Endothelial cell of umbilical vein (primary cell): ENCODE measurements at regions not wholly inside any gene's neighbourhood (a gene's known extent, or its start where the extent isn't known, plus 50 kb on each side); places are given as distances from the start of the nearest gene placed in this dataset.

Experiments used
- BruUV-seq: library from RNA; stranded (reverse); fragments of 400-500 nt; replicated peaks from 2 replicates; lab custom pipeline; 2021; lab: Mats Ljungman, UMichigan
- CTCF ChIA-PET: fragments of 300-600, 350-600 bp; sonication (Branson Sonifier 250); formaldehyde crosslinking; loops from one replicate; lab custom pipeline; 2021; ENCODE audit warnings: antibody characterized with exemption, inconsistent platforms; lab: Charles Lee
- POLR2A ChIA-PET: fragments of 300-600, 350-600 bp; sonication (Branson Sonifier 250); formaldehyde crosslinking; loops from one replicate; lab custom pipeline; 2021; ENCODE audit warnings: antibody characterized with exemption, inconsistent platforms; lab: Charles Lee
- DNase-seq: peaks from one replicate; pipeline ENCODE4 v3.0.0-alpha.2; 2011; ENCODE audit warnings: low read depth, low spot score
- FAIRE-seq: peaks from 2 replicates; lab custom pipeline; 2011; peaks lifted over from hg19 to GRCh38; lab: Jason Lieb, UNC
- H2AFZ ChIP-seq: 2 replicates; pipeline ENCODE4 v1.6.0; 2012; ENCODE audit warnings: low read depth, low read length, control low read depth, inconsistent platforms
- H3K27ac ChIP-seq: 2 replicates; pipeline ENCODE4 v1.5.1; 2011; ENCODE audit warnings: low read depth, mild to moderate bottlenecking, control low read depth, low read length, moderate library complexity; ENCODE audit not compliant: insufficient read depth
- H3K27me3 ChIP-seq, 2 experiments: 2 replicates each; pipeline versions ENCODE4 v1.6.0 to v1.6.1; 2011; ENCODE audit warnings: low read length in 2 of 2, mixed read lengths in 1 of 2; ENCODE audit not compliant: control insufficient read depth in 2 of 2, insufficient read depth in 2 of 2
- H3K36me3 ChIP-seq, 2 experiments: 2 replicates in 1 of 2; 3 replicates in 1 of 2; pipeline ENCODE4 v1.5.1; 2011; ENCODE audit warnings: low read length in 2 of 2, mild to moderate bottlenecking in 1 of 2, moderate library complexity in 1 of 2; ENCODE audit not compliant: control insufficient read depth in 2 of 2, insufficient read depth in 2 of 2; ENCODE audit errors: extremely low read depth in 1 of 2
- H3K4me1 ChIP-seq: 3 replicates; pipeline ENCODE4 v1.5.1; 2011; ENCODE audit warnings: mild to moderate bottlenecking, low read length; ENCODE audit not compliant: control insufficient read depth, insufficient read depth; ENCODE audit errors: extremely low read depth
- H3K4me2 ChIP-seq: 2 replicates; pipeline ENCODE4 v1.6.1; 2011; ENCODE audit warnings: low read length, control low read depth, mixed read lengths; ENCODE audit not compliant: insufficient read depth
- H3K4me3 ChIP-seq, 3 experiments: fragments of 200-600 bp in 1 of 3; sonication (generic), shearing (Covaris generic) in 1 of 3; replicated peaks in 1 of 3; 2 replicates each; pipeline ENCODE4 v1.5.1; 2011 to 2016; ENCODE audit warnings: control low read depth in 3 of 3, low read length in 3 of 3, mild to moderate bottlenecking in 2 of 3, inconsistent platforms in 1 of 3, low read depth in 1 of 3, moderate library complexity in 1 of 3; ENCODE audit not compliant: insufficient read depth in 1 of 3
- H3K79me2 ChIP-seq: 2 replicates; pipeline ENCODE4 v1.6.0; 2012; ENCODE audit warnings: low read length, inconsistent platforms; ENCODE audit not compliant: control insufficient read depth, insufficient read depth
- H3K9ac ChIP-seq: replicated peaks from 2 replicates; pipeline ENCODE3; 2011; ENCODE audit warnings: low read length, control low read depth; ENCODE audit not compliant: insufficient read depth; ENCODE audit errors: extremely low read depth
- H3K9me1 ChIP-seq: replicated peaks from 3 replicates; pipeline ENCODE4 v1.6.0; 2011; ENCODE audit warnings: mild to moderate bottlenecking, low read length; ENCODE audit not compliant: control insufficient read depth, insufficient read depth; ENCODE audit errors: extremely low read depth
- H3K9me3 ChIP-seq: replicated peaks from 2 replicates; pipeline ENCODE4 v1.5.1; 2012; ENCODE audit warnings: low read length, inconsistent platforms; ENCODE audit not compliant: control insufficient read depth, insufficient read depth
- H4K20me1 ChIP-seq: replicated peaks from 2 replicates; pipeline ENCODE3; 2011; ENCODE audit warnings: mild to moderate bottlenecking, low read length; ENCODE audit not compliant: control insufficient read depth, insufficient read depth; ENCODE audit errors: extremely low read depth
- CTCF ChIP-seq, 2 donors: IDR thresholded peaks; 1 replicate in 1 of 2; 2 replicates in 1 of 2; pipeline ENCODE4 v1.5.1; 2011; ENCODE audit warnings: low read length in 2 of 2, mild to moderate bottlenecking in 2 of 2, moderate library complexity in 2 of 2, control low read depth in 1 of 2, inconsistent platforms in 1 of 2, low read depth in 1 of 2; ENCODE audit not compliant: insufficient read depth in 1 of 2; ENCODE audit errors: extremely low read depth in 1 of 2
- EZH2 ChIP-seq: IDR thresholded peaks from 2 replicates; pipeline ENCODE4 v1.6.1; 2012; ENCODE audit warnings: borderline replicate concordance, low read depth, mild to moderate bottlenecking, moderate library complexity, low read length, inconsistent platforms; ENCODE audit not compliant: severe bottlenecking
- FOS ChIP-seq: IDR thresholded peaks from 2 replicates; pipeline ENCODE4 v1.6.1; 2011; ENCODE audit warnings: mild to moderate bottlenecking, low read length, moderate library complexity, borderline replicate concordance; ENCODE audit not compliant: insufficient read depth
- GATA2 ChIP-seq: IDR thresholded peaks from 2 replicates; pipeline ENCODE4 v1.7.0; 2011; ENCODE audit warnings: low read depth, mild to moderate bottlenecking, moderate library complexity, mixed read lengths, low read length; ENCODE audit not compliant: insufficient read length, insufficient read depth
- JUN ChIP-seq: IDR thresholded peaks from 2 replicates; pipeline ENCODE4 v1.6.1; 2011; ENCODE audit warnings: borderline replicate concordance, low read depth; ENCODE audit not compliant: insufficient read length, insufficient read depth
- MAX ChIP-seq: IDR thresholded peaks from 2 replicates; pipeline ENCODE4 v1.6.1; 2011; ENCODE audit not compliant: insufficient read depth, insufficient read length
- MYC ChIP-seq: IDR thresholded peaks from one replicate; pipeline ENCODE4 v1.6.1; 2011; ENCODE audit warnings: mild to moderate bottlenecking, low read depth, low read length
- POLR2A ChIP-seq: IDR thresholded peaks from 2 replicates; pipeline ENCODE4 v1.6.1; 2012; ENCODE audit warnings: low read depth, mild to moderate bottlenecking, control low read depth, low read length
- POLR2AphosphoS5 ChIP-seq: IDR thresholded peaks from 2 replicates; pipeline ENCODE4 v1.6.1; 2012; ENCODE audit warnings: low read depth, mild to moderate bottlenecking, control low read depth, low read length, moderate library complexity; ENCODE audit not compliant: insufficient read depth
- dilution Hi-C: fragments of 300-500 bp; cut with MboI; formaldehyde crosslinking; loops from one replicate; pipeline ENCODE4 v1.15.0; 2019; ENCODE audit warnings: low sequenced_read_pairs; ENCODE audit not compliant: extremely low pct_ligation_motif_present
- intact Hi-C: fragments of 100-400 bp; cut with micrococcal nuclease; formaldehyde crosslinking; loops from one replicate; pipeline ENCODE4 v1.10.0; 2022

GRCh38 chr1:189682591-189682990 is 795.1 kb downstream of the BRINP3 start:
- CTCF ChIA-PET = interaction anchor here (1.0 kb wide), 1 partner anchor 9 kb away, joined by 3 read pairs; no protein-coding TSS in a partner anchor
- FAIRE-seq = no peak
- no TSS peak for BruUV-seq
- POLR2A ChIA-PET = no interaction called here
- no peaks in the 10 kb centered on the region for H3K79me2 ChIP-seq
- H4K20me1 ChIP-seq = no peaks in the 10 kb centered on the region
- no peak overlapping the region for H2AFZ ChIP-seq
- H3K36me3 ChIP-seq = no peaks in the 10 kb centered on the region
- H3K4me2 ChIP-seq = no peak overlapping the region
- no peak overlapping the region for H3K27ac ChIP-seq
- dilution Hi-C loops = no loop called here
- H3K27me3 ChIP-seq = no peaks in the 10 kb centered on the region
- H3K4me3 ChIP-seq = no peak overlapping the region
- H3K9me1 ChIP-seq = no peaks in the 10 kb centered on the region
- no peak overlapping the region for H3K9ac ChIP-seq
- DNase-seq = no peak
- intact Hi-C loops = no loop called here
- H3K9me3 ChIP-seq = no peaks in the 10 kb centered on the region
- TF ChIP-seq GATA2 (no peak), FOS (no peak), JUN (no peak), MYC (no peak), MAX (no peak), POLR2A (no peak)
- H3K4me1 ChIP-seq = no peaks in the 10 kb centered on the region

- no peak for TF ChIP-seq CTCF (IDR thresholded peaks at IDR 0.05; ENCODE audit: extremely low read depth in 1 of 2, insufficient read depth in 1 of 2, low read depth in 1 of 2, low read length in 2 of 2)
- no peak for TF ChIP-seq POLR2A
- TF ChIP-seq JUN = no peak
- TF ChIP-seq POLR2AphosphoS5 = no peak
- TF ChIP-seq FOS = no peak
- no peak for TF ChIP-seq GATA2
- TF ChIP-seq MAX = no peak
- no peak for TF ChIP-seq EZH2
- TF ChIP-seq MYC = no peak
- POLR2A ChIA-PET = no interaction called here
- CTCF ChIA-PET = interaction anchor here (1.3 to 1.4 kb wide), 2 partner anchors 12 to 22 kb away, joined by 4 to 5 read pairs; no protein-coding TSS in a partner anchor
- H3K36me3 ChIP-seq = no peaks in the 10 kb centered on the region
- H2AFZ ChIP-seq = no peak overlapping the region
- no peaks in the 10 kb centered on the region for H3K9me1 ChIP-seq
- intact Hi-C loops (no loop called here), dilution Hi-C loops (no loop called here)
- FAIRE-seq (no peak), DNase-seq (no peak)
- H4K20me1 ChIP-seq = no peaks in the 10 kb centered on the region
- H3K79me2 ChIP-seq = no peaks in the 10 kb centered on the region
- H3K9ac ChIP-seq = no peak overlapping the region
- H3K4me2 ChIP-seq = no peak overlapping the region
- no peaks in the 10 kb centered on the region for H3K4me1 ChIP-seq
- BruUV-seq = no TSS peak
- no peaks in the 10 kb centered on the region for H3K9me3 ChIP-seq
- no peak overlapping the region for H3K27ac ChIP-seq
- no peak overlapping the region for H3K4me3 ChIP-seq
- no peaks in the 10 kb centered on the region for H3K27me3 ChIP-seq
These were observed 791.4 kb downstream of the BRINP3 start for GRCh38 chr1:189686288-189686687.
